ENCODE measurements at regions not wholly inside any gene's neighbourhood (a gene's known extent, or its start where the extent isn't known, plus 50 kb on each side); places are given as distances from the start of the nearest gene placed in this dataset.
"Not testable (repeated sequence)": the region's sequence is repeated elsewhere in the genome, so short reads cannot be mapped to it uniquely, and the experiment has no call there.

DNA sequence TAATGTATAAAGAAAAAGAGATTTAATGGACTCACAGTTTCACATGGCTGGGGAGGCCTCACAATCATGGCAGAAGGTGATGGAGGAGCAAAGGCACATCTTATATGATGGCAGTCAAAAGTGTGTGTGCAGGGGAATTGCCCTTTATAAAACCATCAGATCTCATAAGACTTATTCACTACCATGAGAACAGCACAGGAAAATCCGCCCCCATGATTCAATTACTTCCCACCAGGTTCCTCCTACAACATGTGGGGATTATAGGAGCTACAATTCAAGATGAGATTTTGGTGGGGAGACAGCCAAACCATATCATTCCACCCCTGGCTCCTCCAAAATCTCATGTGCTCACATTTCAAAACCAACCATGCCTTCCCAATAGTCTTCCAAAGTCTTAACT is 82.5 kb upstream of the ANKRD1 start:
- not testable (repeated sequence) for DNase-seq

DNA sequence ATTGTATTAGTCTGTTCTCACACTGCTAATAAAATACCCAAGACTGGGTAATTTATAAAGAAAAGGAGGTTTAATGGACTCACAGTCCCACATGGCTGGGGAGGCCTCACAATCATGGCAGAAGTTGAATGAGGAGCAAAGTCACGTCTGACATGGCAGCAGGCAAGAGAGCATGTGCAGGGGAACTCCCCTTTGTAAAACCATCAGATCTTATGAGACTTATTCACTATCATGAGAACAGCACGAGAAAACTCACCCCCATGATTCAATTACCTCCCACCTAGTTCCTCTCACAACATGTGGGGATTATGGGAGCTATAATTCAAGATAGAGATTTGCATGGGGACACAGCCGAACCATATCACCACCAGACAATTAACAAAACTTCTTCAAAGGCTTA is 84.4 kb upstream of the ANKRD1 start:
- DNase-seq, result not testable (repeated sequence)

- peak; percentile 87 for DNase-seq
These were observed 85.3 kb upstream of the ANKRD1 start for GRCh38 chr10:91006001-91006751.

DNA sequence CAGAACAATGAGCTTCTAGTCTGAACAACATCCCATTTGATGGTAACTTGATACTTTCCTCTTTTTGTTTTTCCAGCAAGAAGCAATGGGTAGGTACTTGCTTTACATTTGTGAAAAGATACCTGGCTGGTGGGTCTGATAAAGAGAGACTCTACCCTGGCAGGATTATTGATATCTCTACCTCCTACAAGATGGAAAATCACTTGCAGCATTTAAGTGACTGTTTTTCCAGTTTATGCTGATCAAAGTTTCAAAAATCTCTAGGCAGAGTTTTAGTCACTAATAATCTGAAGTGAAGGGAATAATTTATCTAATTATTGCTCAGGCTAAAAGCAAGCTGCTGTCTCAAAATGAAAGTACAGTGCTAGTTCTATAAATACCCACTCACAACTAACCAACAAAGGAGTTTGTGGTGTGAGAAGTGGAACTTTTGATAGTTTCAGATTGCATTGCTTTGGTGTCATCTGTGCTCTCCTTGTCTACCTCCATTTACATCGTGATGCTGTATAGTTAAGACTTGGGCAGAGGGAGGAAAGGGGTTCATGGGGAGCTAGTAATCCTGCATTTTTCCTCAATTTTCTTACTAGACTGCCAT is 86.0 kb upstream of the ANKRD1 start:
- no peak for DNase-seq

DNA sequence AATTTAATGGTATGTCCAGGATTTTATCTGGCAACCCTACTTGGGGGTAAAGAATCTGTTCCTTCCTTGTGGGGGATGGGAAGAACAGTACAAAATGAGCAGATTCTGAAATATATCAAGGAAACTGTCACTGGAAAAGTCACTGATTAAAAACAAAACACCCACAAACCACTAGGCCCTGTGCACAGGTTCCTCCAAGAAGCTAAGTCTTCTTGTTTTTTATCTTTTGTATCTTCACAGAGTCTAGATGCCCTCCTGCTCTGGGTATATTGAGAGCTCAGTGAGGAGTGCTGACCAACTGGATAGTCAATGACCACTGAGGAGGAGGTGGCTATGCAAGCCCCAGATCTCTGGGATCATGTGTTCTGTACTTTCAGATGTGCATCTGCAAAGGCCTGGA is 86.8 kb upstream of the ANKRD1 start:
- no peak for DNase-seq

DNA sequence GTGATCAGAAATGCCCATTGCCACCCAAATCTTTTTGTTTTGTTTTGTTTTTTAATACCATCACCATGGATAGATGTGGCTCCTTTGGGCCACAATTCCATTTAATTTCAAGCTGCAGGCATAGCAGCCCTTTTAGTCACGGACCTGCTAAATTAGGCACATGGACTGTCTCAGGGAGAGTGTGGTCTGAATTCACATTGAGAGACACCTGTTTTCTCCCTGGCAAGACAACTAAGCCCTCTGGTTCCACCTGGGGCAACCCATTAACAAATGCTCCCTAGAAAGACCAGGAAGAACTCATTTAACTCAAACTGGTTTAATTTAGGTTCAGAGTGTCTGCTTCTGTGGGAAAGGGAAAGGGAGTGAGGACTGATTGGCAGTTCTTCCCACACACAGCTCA is 88.2 kb upstream of the ANKRD1 start:
- no peak for DNase-seq

DNA sequence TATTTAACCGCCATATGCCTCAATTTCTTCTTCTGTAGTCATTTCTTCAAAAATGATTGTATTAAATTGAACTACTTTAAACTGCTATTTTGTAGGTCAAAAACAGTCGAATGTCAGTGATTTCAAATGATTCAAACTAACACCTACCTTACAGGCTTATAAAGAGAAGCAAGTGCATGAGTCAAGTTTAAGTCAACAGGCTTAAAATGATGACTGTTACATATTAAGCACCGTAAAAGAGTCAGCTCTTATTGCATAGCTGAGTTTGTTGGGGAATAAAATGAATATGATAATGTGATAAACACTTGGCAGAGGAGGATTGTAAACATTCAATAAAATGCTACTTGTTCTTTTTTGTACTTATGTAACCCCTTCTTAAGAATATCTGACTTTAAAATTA is 90.1 kb upstream of the ANKRD1 start:
- no peak for DNase-seq

DNA sequence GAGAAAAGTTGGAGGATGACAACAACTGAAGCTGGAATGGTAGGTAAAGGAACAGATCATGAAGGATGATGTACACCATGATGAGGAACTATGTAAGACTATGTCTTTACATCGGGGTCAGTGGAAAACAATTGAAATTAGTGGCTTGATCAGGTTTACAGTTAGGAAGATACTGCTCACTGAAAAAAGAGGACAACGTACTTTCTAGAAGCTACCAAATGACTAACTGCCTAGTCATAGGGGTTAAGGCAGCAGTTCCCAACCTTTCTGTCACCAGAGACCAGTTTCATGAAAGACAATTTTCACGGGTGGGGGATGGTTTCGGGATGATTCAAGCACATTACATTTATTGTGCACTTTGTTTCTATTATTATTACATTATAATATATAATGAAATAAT is 91.6 kb upstream of the ANKRD1 start:
- DNase-seq, result no peak

DNA sequence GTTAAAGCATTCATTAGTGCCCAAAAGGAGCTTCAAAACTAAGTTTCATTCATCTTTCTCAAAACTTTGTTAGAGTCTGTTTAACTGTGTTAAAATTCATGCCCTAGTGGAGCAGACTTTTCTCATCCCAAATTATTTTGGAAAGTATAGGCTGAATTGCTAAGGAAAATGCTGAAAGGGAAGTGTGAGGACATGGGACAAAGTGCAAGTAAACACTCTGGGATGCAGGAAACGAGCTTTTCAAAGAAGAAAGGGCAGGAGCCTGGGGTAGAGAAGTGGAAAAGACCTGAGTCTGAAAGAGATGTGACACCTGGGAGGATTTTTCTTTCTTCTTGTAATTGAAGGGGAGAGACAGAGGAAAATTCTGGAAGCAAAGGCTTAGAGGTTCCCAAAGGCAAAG is 93.1 kb upstream of the ANKRD1 start:
- DNase-seq, result no peak

DNA sequence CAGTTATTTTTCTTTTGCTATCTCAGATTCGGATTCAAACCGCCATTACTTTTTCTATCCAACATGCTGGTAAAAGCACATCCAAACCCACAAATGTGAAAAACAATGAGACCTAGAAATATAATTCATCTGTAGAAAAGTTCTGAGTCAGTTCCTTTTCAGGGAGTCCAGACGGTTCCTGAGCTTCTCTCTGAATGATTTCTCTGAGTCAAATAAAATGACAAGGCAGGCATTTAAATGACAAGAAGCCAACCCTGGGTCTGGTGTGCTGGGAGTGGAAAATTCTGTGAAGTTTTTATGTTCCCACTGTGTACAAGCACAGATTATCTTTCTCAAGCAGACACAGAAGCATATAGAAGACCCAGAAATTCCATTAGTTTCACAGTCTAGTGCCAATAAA is 96.3 kb upstream of the ANKRD1 start:
- DNase-seq, result no peak

DNA sequence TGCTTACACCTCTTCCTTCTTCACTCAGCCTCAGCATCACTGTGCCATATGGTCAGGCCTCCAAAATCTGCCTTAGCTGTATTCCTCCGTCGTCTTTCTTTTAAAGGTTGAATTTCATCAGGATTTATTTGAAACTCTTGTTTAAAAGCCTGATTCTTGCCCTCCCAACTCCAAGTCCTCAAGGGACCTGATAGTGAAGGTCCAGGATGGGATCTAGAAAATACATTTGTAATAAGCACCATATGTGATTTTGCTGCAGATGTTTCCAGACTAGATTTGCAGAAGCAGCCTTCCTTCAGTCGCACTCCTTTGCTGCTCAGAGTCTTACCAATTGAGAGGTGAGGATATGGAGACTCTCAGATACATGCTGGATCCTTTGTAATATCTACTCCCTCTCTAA is 101.0 kb upstream of the ANKRD1 start:
- DNase-seq, result no peak

DNA sequence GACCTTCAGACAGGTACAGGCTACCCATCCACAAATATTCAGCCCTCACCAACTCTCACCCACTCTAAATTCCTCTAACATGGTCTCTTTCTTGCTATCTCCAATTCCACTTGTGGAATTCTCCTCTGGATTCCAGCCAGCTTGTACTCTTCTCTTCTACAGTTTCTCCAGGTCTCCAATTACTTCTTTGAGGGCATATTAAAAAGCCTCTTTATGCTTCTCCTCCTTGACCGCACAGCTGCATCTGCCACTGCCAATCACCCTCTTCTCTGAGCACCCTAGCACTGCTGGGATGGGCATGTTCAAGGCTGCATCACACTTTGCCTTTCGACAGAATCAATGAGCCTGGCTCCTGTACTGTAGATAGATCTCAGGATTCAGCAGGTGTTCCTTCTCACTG is 101.5 kb upstream of the ANKRD1 start:
- no peak for DNase-seq

- peak; percentile 79 for DNase-seq
These were observed 102.2 kb upstream of the ANKRD1 start for GRCh38 chr10:91022924-91023699.

GRCh38 chr10:91023700-91024398 is 103.0 kb upstream of the ANKRD1 start:
- no peak for DNase-seq

DNA sequence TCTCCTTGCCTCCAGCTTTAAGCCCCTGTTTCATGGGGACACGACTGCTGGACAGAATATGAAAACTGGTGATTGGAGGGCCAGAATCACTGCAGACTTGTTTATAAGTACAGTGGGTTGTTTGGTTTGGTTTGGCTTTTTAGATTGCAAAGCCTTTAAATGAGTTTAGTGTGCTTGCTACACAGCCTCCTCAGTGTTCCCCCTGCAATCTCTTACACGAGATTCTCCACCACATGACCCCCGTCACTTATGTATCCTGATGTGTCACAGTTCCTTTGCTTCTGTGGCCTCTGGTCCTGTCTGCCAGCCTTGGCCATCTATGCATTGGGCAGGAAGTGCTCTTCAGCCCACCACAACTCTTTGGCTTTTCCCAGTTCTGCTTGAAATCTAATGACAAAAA is 103.7 kb upstream of the ANKRD1 start:
- DNase-seq, result no peak

DNA sequence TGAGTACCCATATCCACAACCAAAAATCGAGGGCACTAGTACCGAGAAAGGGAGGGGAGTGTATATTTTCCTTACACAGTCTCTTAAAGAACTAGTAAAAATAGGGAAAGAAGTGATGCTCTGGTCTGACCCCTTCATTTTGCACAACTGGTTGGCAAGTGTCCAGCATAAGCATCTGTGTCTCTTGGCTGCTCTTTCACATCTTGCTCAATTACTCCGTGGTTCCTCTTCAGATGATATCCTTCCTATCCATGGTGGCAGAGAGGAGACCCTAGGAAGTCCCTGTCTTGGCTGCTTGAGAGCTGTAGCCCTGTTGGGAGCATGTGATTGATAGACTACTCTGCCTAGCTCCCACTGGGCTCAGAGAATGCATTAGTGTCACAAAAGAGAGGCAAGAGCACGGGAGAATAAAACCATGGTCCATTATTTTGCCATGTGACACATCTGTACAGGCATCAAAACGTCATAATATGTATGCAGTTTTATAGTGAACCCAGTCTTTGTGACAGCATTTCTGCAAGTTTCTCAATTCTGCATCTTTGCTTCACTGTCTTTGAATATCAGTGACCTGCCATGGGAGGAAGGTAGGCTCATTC is 111.8 kb upstream of the ANKRD1 start:
- peak; percentile 53 for DNase-seq

- DNase-seq, result no peak
These were observed 112.5 kb upstream of the ANKRD1 start for GRCh38 chr10:91033324-91033950.

- no peak for DNase-seq
These were observed 113.2 kb upstream of the ANKRD1 start for GRCh38 chr10:91034042-91034441.

GRCh38 chr10:91034494-91035159 is 113.7 kb upstream of the ANKRD1 start:
- DNase-seq, result peak; percentile 75

DNA sequence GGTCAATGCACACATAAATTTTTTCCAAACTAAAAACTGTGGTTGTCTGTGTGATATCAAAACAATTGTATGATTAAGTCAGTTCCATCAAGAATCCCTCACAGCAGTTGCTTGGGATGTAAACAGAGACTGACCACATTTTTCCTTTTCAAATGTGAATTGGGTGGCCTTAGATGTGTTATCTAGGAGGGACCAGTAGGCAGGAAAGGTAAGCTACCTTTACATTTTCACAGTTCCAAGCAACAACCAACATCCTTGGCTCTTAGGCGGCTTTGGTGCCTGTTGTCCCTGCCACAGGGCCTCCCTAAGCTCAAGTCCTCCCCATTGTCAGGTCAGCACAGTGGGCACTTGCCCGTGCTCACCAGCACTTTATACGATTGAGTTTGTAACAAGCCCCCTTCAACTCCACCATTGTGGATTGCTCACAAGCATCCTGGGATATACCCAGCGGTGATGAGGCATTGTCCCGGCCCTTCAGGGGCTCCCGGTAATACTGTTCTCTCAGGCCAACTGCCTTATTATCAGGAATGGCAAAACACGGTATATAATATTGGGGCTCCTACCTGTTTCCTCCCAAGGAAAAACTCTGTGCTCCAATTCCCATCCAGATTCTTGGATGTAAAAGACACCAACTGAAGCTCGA is 114.9 kb upstream of the ANKRD1 start:
- DNase-seq, result no peak

Data from muscle of arm (tissue), 1 donor.